ENCODE measurements at regions not wholly inside any gene's neighbourhood (a gene's known extent, or its start where the extent isn't known, plus 50 kb on each side); places are given as distances from the start of the nearest gene placed in this dataset.

- TF ChIP-seq POLR2A (IDR thresholded peaks at IDR 0.05; ENCODE audit: low read depth, low read length) = no peak
- no peak for TF ChIP-seq CTCF (conservative IDR thresholded peaks at IDR 0.05; ENCODE audit: low read depth, low read length)
- TF ChIP-seq CHD1 (IDR thresholded peaks at IDR 0.05; ENCODE audit: low read depth, low read length) = no peak
- no peak for TF ChIP-seq CEBPB (IDR thresholded peaks at IDR 0.05; ENCODE audit: low read depth, low read length)
- TF ChIP-seq RAD21 (IDR thresholded peaks at IDR 0.05; ENCODE audit: low read length) = no peak
- no peak for TF ChIP-seq MAZ (IDR thresholded peaks at IDR 0.05; ENCODE audit: borderline replicate concordance, low read depth, low read length)
- no peak for TF ChIP-seq BHLHE40 (IDR thresholded peaks at IDR 0.05; ENCODE audit: low read depth, low read length)
- no peak for TF ChIP-seq RFX5 (IDR thresholded peaks at IDR 0.05; ENCODE audit: low read depth, low read length)
- TF ChIP-seq ELK1 (IDR thresholded peaks at IDR 0.05; ENCODE audit: borderline replicate concordance, low read depth, low read length) = no peak
- no peak for TF ChIP-seq NFE2L2 (IDR thresholded peaks at IDR 0.05; ENCODE audit: low read depth, low read length)
- TF ChIP-seq FOS (IDR thresholded peaks at IDR 0.05; ENCODE audit: low read depth, low read length) = no peak
Observed at GRCh38 chr16:51418258-51418657, 267.2 kb upstream of the SALL1 start.

All from IMR-90 (cell line).